HepG2 (cell line): ENCODE measurements at regions not wholly inside any gene's neighbourhood (a gene's known extent, or its start where the extent isn't known, plus 50 kb on each side); places are given as distances from the start of the nearest gene placed in this dataset.

Experiments used
- ATAC-seq: fragments of 200-7000 bp; cut with Tn5 transposase; 3 replicates; pipeline ENCODE4 v1.9.1; 2020; ENCODE audit warnings: mild to moderate bottlenecking, moderate library complexity
- BruUV-seq: library from RNA; stranded (reverse); fragments of 400-500 nt; replicated peaks from 2 replicates; lab custom pipeline; 2021; lab: Mats Ljungman, UMichigan
- CTCF ChIA-PET: fragments of 300-600 bp; formaldehyde crosslinking; extraction: SDS; loops from one replicate; lab custom pipeline; 2021; ENCODE audit warnings: low total read pairs, inconsistent platforms, low intra/inter-chr PET ratio; lab: Yijun Ruan, JAX
- POLR2A ChIA-PET: fragments of 350-600 bp; sonication (Branson Sonifier 250); formaldehyde crosslinking; loops from one replicate; lab custom pipeline; 2020; ENCODE audit warnings: antibody characterized with exemption, inconsistent platforms; lab: Yijun Ruan, JAX
- DNase-seq: peaks from one replicate; pipeline ENCODE4 v3.0.0-alpha.2; 2015; ENCODE audit warnings: low spot score
- FAIRE-seq: peaks from 3 replicates; lab custom pipeline; 2011; peaks lifted over from hg19 to GRCh38; lab: Jason Lieb, UNC
- H2AFZ ChIP-seq: one replicate; pipeline ENCODE4 v1.6.1; 2011; ENCODE audit warnings: low read length, inconsistent platforms
- H3K27ac ChIP-seq: fragments of 300-600 bp; 3 replicates; pipeline ENCODE4 v1.8.0; 2011; ENCODE audit warnings: mixed run types, mild to moderate bottlenecking, mixed read lengths, low read length, inconsistent platforms; ENCODE audit not compliant: insufficient read depth; ENCODE audit errors: extremely low read length
- H3K27me3 ChIP-seq, 2 experiments: fragments of 200-600 bp in 1 of 2; 2 replicates in 1 of 2; 3 replicates in 1 of 2; pipeline versions ENCODE4 v1.6.0 to v1.8.0; 2011; ENCODE audit warnings: low read length in 2 of 2, mild to moderate bottlenecking in 2 of 2, moderate library complexity in 2 of 2, inconsistent platforms in 1 of 2; ENCODE audit not compliant: insufficient read depth in 2 of 2, control insufficient read depth in 1 of 2
- H3K36me3 ChIP-seq, 2 experiments: fragments of 200-600 bp in 1 of 2; replicated peaks in 1 of 2; 2 replicates in 1 of 2; 3 replicates in 1 of 2; pipeline versions ENCODE4 v1.5.1 to v1.8.0; 2011; ENCODE audit warnings: low read length in 2 of 2, inconsistent platforms in 1 of 2; ENCODE audit not compliant: insufficient read depth in 2 of 2, control insufficient read depth in 1 of 2
- H3K4me1 ChIP-seq: 2 replicates; pipeline ENCODE4 v1.5.1; 2012; ENCODE audit warnings: low read length, inconsistent platforms; ENCODE audit not compliant: insufficient read depth
- H3K4me2 ChIP-seq: 2 replicates; pipeline ENCODE4 v1.6.0; 2011; ENCODE audit warnings: low read depth, low read length, inconsistent platforms
- H3K4me3 ChIP-seq, 3 experiments: fragments of 200-600 bp in 1 of 3; sonication (generic), shearing (Covaris generic) in 1 of 3; replicated peaks in 1 of 3; 2 replicates each; pipeline ENCODE4 v1.5.1; 2011 to 2016; ENCODE audit warnings: low read length in 3 of 3, inconsistent platforms in 2 of 3, low read depth in 2 of 3, mild to moderate bottlenecking in 2 of 3, control low read depth in 1 of 3, mixed read lengths in 1 of 3; ENCODE audit not compliant: insufficient read depth in 1 of 3
- H3K79me2 ChIP-seq: one replicate; pipeline ENCODE4 v1.6.1; 2011; ENCODE audit warnings: low read length, inconsistent platforms; ENCODE audit not compliant: insufficient read depth
- H3K9ac ChIP-seq: 2 replicates; pipeline ENCODE4 v1.6.0; 2011; ENCODE audit warnings: mild to moderate bottlenecking, low read depth, low read length, inconsistent platforms; ENCODE audit not compliant: insufficient read depth
- H3K9me3 ChIP-seq: 2 replicates; pipeline ENCODE4 v1.5.1; 2012; ENCODE audit warnings: mild to moderate bottlenecking, low read length
- H4K20me1 ChIP-seq: 2 replicates; pipeline ENCODE4 v1.6.0; 2011; ENCODE audit warnings: inconsistent platforms, mild to moderate bottlenecking, low read length, moderate library complexity; ENCODE audit not compliant: insufficient read depth
- ATF7 ChIP-seq, 2 experiments: fragments of 450-650 bp in 1 of 2; sonication (generic) in 1 of 2; formaldehyde crosslinking in 1 of 2; IDR thresholded peaks; 2 replicates each; pipeline versions ENCODE4 v1.4.0 to v1.6.1; 2016 to 2020; ENCODE audit warnings: antibody characterized with exemption in 1 of 2, mild to moderate bottlenecking in 1 of 2, missing genetic modification reagents in 1 of 2
- CEBPB ChIP-seq: IDR thresholded peaks from 2 replicates; pipeline ENCODE4 v1.6.1; 2011; ENCODE audit warnings: low read depth, low read length, improper control_type of control experiment, borderline replicate concordance
- GTF2F1 ChIP-seq: fragments of 150-350 bp; IDR thresholded peaks from 2 replicates; pipeline ENCODE4 v1.6.1; 2014; ENCODE audit warnings: low read length
- HMG20B ChIP-seq: conservative IDR thresholded peaks from 2 replicates; pipeline ENCODE4 v1.6.1; 2016; ENCODE audit warnings: missing genetic modification reagents, missing compliant biosample characterization
- IRF2 ChIP-seq: IDR thresholded peaks from 2 replicates; pipeline ENCODE4 v1.6.1; 2018; ENCODE audit warnings: missing genetic modification reagents, missing compliant biosample characterization
- KAT2B ChIP-seq: fragments of 150-350 bp; IDR thresholded peaks from 2 replicates; pipeline ENCODE4 v1.6.1; 2014; ENCODE audit warnings: low read depth, low read length, borderline replicate concordance
- ZNF12 ChIP-seq: sonication (generic); formaldehyde crosslinking; IDR thresholded peaks from 2 replicates; pipeline ENCODE4 v1.5.0; 2020; ENCODE audit warnings: missing genetic modification reagents
- ZNF513 ChIP-seq: sonication (generic); formaldehyde crosslinking; conservative IDR thresholded peaks from 2 replicates; pipeline ENCODE4 v1.5.0; 2020; ENCODE audit warnings: missing genetic modification reagents
- ZNF550 ChIP-seq: sonication (generic); formaldehyde crosslinking; IDR thresholded peaks from 2 replicates; pipeline ENCODE4 v1.4.0; 2020; ENCODE audit warnings: mild to moderate bottlenecking, missing genetic modification reagents, borderline replicate concordance
- ZNF660 ChIP-seq: sonication (generic); formaldehyde crosslinking; IDR thresholded peaks from 2 replicates; pipeline ENCODE4 v1.5.1; 2020; ENCODE audit warnings: mild to moderate bottlenecking, low read depth, missing genetic modification reagents, borderline replicate concordance
- ZNF678 ChIP-seq: sonication (generic); formaldehyde crosslinking; IDR thresholded peaks from 2 replicates; pipeline ENCODE4 v1.4.0; 2020; ENCODE audit warnings: mild to moderate bottlenecking, missing genetic modification reagents
- WGBS: methylation state at CpG from one replicate; pipeline ENCODE4 v1.1.6; 2017; ENCODE audit warnings: low lambda C conversion rate; 5-methylcytosine and 5-hydroxymethylcytosine counted together
- in situ Hi-C: cut with HindIII; loops from 2 replicates; pipeline ENCODE4 v1.10.0; 2017; ENCODE audit warnings: low pct_unique_long_range_greater_than_20kb; ENCODE audit not compliant: extremely low pct_ligation_motif_present
- intact Hi-C: fragments of 100-400 bp; cut with micrococcal nuclease; formaldehyde crosslinking; loops from one replicate; pipeline ENCODE4 v1.10.0; 2022; ENCODE audit not compliant: unreplicated experiment
- TF ChIP-seq, protein P1 (sequence below): sonication (generic); formaldehyde crosslinking; IDR thresholded peaks from 2 replicates; pipeline ENCODE4 v1.8.0; 2023; ENCODE audit warnings: mild to moderate bottlenecking, missing genetic modification reagents
- TF ChIP-seq, protein P2 (sequence below): sonication (generic); formaldehyde crosslinking; IDR thresholded peaks from 2 replicates; pipeline ENCODE4 v1.5.0; 2020; ENCODE audit warnings: mild to moderate bottlenecking, missing genetic modification reagents
- TF ChIP-seq, protein P3 (sequence below): IDR thresholded peaks from 2 replicates; pipeline ENCODE4 v1.6.1; 2018; ENCODE audit warnings: missing genetic modification reagents

GRCh38 chr13:73777134-73777533, 357.1 kb downstream of the KLF12 start:
- 94% methylated on average over 6 of the region's 6 CpGs for WGBS

DNA sequence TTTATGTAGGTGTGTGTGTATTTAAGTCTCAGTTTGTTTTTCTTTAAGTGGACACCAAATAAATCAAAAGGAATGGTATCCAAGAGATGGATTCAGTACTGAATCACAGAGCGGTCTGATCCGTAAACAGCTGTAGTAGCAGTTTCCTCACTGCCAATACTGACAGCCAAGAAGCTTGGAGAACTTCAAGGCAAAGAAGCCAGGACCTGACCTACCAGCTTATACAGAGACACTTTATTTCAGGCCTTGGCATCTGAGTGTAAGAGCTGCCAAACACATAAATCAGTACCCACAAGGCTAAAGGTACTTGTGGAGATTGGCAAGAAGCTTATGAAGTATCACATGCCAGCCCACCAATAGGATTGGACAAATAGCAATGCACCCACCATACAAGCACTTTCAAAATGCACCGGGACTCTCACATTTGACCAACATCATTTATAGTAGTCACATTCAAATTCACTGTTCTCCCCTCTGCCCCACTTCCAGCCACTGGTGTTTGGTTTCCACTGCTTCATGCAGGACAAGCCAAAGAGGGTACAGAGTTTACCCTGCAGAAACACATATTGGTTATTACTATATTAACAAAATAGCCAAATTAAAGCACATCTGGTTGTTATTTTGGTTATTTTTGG, 357.9 kb downstream of the KLF12 start:
- Histone ChIP-seq H3K9ac (no peak overlapping the region), H3K27ac (no peak overlapping the region), H3K4me1 (peaks cover 35% of the 10 kb centered on the region), H3K36me3 (no peaks in the 10 kb centered on the region), H3K4me3 (no peak overlapping the region), H3K79me2 (no peaks in the 10 kb centered on the region), H3K27me3 (no peaks in the 10 kb centered on the region), H2AFZ (no peak overlapping the region), H3K4me2 (no peak overlapping the region), H3K9me3 (no peaks in the 10 kb centered on the region), H4K20me1 (no peaks in the 10 kb centered on the region)
- CTCF ChIA-PET: no interaction called here
- FAIRE-seq: no peak
- WGBS: 98% methylated on average over 3 of the region's 3 CpGs
- no peak for ATAC-seq
- no TSS peak for BruUV-seq
- POLR2A ChIA-PET: no interaction called here
- no peak for DNase-seq
- in situ Hi-C loops (no loop called here), intact Hi-C loops (no loop called here)
- TF ChIP-seq ZNF12 (CRISPR knock-in tag) (no peak), KAT2B (no peak), ZNF678 (CRISPR knock-in tag) (no peak), ZNF550 (CRISPR knock-in tag) (no peak), HMG20B (no peak), ZNF513 (CRISPR knock-in tag) (no peak), ZNF660 (CRISPR knock-in tag) (no peak), GTF2F1 (no peak)
- TF ChIP-seq, protein P1, sequence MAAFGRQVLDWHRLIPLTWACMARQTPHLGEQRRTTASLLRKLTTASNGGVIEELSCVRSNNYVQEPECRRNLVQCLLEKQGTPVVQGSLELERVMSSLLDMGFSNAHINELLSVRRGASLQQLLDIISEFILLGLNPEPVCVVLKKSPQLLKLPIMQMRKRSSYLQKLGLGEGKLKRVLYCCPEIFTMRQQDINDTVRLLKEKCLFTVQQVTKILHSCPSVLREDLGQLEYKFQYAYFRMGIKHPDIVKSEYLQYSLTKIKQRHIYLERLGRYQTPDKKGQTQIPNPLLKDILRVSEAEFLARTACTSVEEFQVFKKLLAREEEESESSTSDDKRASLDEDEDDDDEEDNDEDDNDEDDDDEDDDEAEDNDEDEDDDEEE (CRISPR knock-in tag): no peak
- TF ChIP-seq, protein P2, sequence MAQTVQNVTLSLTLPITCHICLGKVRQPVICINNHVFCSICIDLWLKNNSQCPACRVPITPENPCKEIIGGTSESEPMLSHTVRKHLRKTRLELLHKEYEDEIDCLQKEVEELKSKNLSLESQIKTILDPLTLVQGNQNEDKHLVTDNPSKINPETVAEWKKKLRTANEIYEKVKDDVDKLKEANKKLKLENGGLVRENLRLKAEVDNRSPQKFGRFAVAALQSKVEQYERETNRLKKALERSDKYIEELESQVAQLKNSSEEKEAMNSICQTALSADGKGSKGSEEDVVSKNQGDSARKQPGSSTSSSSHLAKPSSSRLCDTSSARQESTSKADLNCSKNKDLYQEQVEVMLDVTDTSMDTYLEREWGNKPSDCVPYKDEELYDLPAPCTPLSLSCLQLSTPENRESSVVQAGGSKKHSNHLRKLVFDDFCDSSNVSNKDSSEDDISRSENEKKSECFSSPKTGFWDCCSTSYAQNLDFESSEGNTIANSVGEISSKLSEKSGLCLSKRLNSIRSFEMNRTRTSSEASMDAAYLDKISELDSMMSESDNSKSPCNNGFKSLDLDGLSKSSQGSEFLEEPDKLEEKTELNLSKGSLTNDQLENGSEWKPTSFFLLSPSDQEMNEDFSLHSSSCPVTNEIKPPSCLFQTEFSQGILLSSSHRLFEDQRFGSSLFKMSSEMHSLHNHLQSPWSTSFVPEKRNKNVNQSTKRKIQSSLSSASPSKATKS: no peak
- TF ChIP-seq, protein P3, sequence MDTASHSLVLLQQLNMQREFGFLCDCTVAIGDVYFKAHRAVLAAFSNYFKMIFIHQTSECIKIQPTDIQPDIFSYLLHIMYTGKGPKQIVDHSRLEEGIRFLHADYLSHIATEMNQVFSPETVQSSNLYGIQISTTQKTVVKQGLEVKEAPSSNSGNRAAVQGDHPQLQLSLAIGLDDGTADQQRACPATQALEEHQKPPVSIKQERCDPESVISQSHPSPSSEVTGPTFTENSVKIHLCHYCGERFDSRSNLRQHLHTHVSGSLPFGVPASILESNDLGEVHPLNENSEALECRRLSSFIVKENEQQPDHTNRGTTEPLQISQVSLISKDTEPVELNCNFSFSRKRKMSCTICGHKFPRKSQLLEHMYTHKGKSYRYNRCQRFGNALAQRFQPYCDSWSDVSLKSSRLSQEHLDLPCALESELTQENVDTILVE (CRISPR knock-in tag): no peak

More at GRCh38 chr13:73777134-73777533, 357.1 kb downstream of the KLF12 start:
- H3K79me2 ChIP-seq: no peaks in the 10 kb centered on the region
- no peaks in the 10 kb centered on the region for H4K20me1 ChIP-seq
- no peaks in the 10 kb centered on the region for H3K36me3 ChIP-seq
- TF ChIP-seq CEBPB (peak; percentile 66; the same call in 1 of the 2 replicates), IRF2 (CRISPR knock-in tag) (no peak), ATF7 (IDR thresholded peaks at IDR 0.05) (peak; percentile 48; the same call in 1 of the 2 replicates), ATF7 (CRISPR knock-in tag; IDR thresholded peaks at IDR 0.05) (no peak)
- no peaks in the 10 kb centered on the region for H3K9me3 ChIP-seq
- no TSS peak for BruUV-seq
- no peak for DNase-seq
- CTCF ChIA-PET: no interaction called here
- intact Hi-C loops: no loop called here
- no peak for FAIRE-seq
- H3K9ac ChIP-seq: no peak overlapping the region
- no peak overlapping the region for H3K27ac ChIP-seq
- no peak overlapping the region for H3K4me2 ChIP-seq
- H2AFZ ChIP-seq: no peak overlapping the region
- H3K27me3 ChIP-seq: no peaks in the 10 kb centered on the region
- H3K4me1 ChIP-seq: peaks cover 37% of the 10 kb centered on the region
- H3K4me3 ChIP-seq: no peak overlapping the region
- POLR2A ChIA-PET: no interaction called here
- in situ Hi-C loops: no loop called here
- no peak for ATAC-seq
